CD14-positive monocyte (primary cell): ENCODE measurements at regions not wholly inside any gene's neighbourhood (a gene's known extent, or its start where the extent isn't known, plus 50 kb on each side); places are given as distances from the start of the nearest gene placed in this dataset.

ENCODE experiments used
- DNase-seq, 3 donors: peaks; one replicate each; pipeline ENCODE4 v3.0.0-alpha.2; 2011 to 2022
- H2AFZ ChIP-seq: 2 replicates; pipeline ENCODE4 v1.6.0; 2012; ENCODE audit warnings: mild to moderate bottlenecking, low read depth, low read length, inconsistent platforms; ENCODE audit not compliant: insufficient read depth, poor library complexity, severe bottlenecking
- H3K27ac ChIP-seq, 2 donors: 1 replicate in 1 of 2; 2 replicates in 1 of 2; pipeline ENCODE4 v1.5.1; 2012 to 2013; ENCODE audit warnings: low read length in 2 of 2, control low read depth in 1 of 2, inconsistent platforms in 1 of 2, low read depth in 1 of 2, mild to moderate bottlenecking in 1 of 2
- H3K27me3 ChIP-seq, 2 donors: one replicate each; pipeline versions ENCODE4 v1.6.0 to v1.6.1; 2011 to 2013; ENCODE audit warnings: low read length in 2 of 2; ENCODE audit not compliant: control insufficient read depth in 2 of 2, insufficient read depth in 2 of 2
- H3K36me3 ChIP-seq, 2 donors: replicated peaks in 1 of 2; 1 replicate in 1 of 2; 2 replicates in 1 of 2; pipeline versions ENCODE4 v1.5.1 to v1.6.1; 2012 to 2013; ENCODE audit warnings: low read length in 2 of 2, control low read depth in 1 of 2, inconsistent platforms in 1 of 2, mild to moderate bottlenecking in 1 of 2; ENCODE audit not compliant: insufficient read depth in 2 of 2, control insufficient read depth in 1 of 2
- H3K4me1 ChIP-seq, 2 donors: 1 replicate in 1 of 2; 2 replicates in 1 of 2; pipeline versions ENCODE4 v1.5.1 to v1.6.1; 2012 to 2013; ENCODE audit warnings: low read length in 2 of 2, control low read depth in 1 of 2, inconsistent platforms in 1 of 2, mild to moderate bottlenecking in 1 of 2, moderate library complexity in 1 of 2; ENCODE audit not compliant: insufficient read depth in 2 of 2, control insufficient read depth in 1 of 2
- H3K4me2 ChIP-seq: replicated peaks from 2 replicates; pipeline ENCODE3; 2012; ENCODE audit warnings: low read length, moderate library complexity, mild to moderate bottlenecking; ENCODE audit not compliant: poor library complexity, severe bottlenecking; ENCODE audit errors: extremely low read depth
- H3K4me3 ChIP-seq, 3 experiments: fragments of 200-600 bp in 1 of 3; sonication (generic) in 1 of 3; replicated peaks in 1 of 3; 1 replicate in 2 of 3; 2 replicates in 1 of 3; pipeline ENCODE4 v1.5.1; 2011 to 2013; ENCODE audit warnings: low read length in 3 of 3, mild to moderate bottlenecking in 3 of 3, control low read depth in 2 of 3, low read depth in 2 of 3, inconsistent platforms in 1 of 3, moderate library complexity in 1 of 3
- H3K79me2 ChIP-seq: 2 replicates; pipeline ENCODE4 v1.6.0; 2012; ENCODE audit warnings: mild to moderate bottlenecking, control low read depth, inconsistent platforms, low read length, moderate library complexity; ENCODE audit not compliant: insufficient read depth
- H3K9ac ChIP-seq: 2 replicates; pipeline ENCODE4 v1.6.0; 2017; ENCODE audit warnings: low read length, mild to moderate bottlenecking; ENCODE audit not compliant: insufficient read depth, poor library complexity, severe bottlenecking
- H3K9me3 ChIP-seq, 2 donors: replicated peaks in 1 of 2; 1 replicate in 1 of 2; 2 replicates in 1 of 2; pipeline versions ENCODE4 v1.5.1 to v1.6.1; 2012 to 2013; ENCODE audit warnings: low read length in 2 of 2, control low read depth in 1 of 2; ENCODE audit not compliant: control insufficient read depth in 1 of 2, insufficient read depth in 1 of 2
- H4K20me1 ChIP-seq: 2 replicates; pipeline ENCODE4 v1.6.0; 2012; ENCODE audit warnings: mild to moderate bottlenecking, low read length, control low read depth, moderate library complexity; ENCODE audit not compliant: insufficient read depth
- H3K27ac Mint-ChIP-seq, 7 donors: one replicate each; pipeline ENCODE4 v1.8.0; 2020; ENCODE audit warnings: mild to moderate bottlenecking in 7 of 7, mixed read lengths in 7 of 7, moderate library complexity in 6 of 7, inconsistent platforms in 2 of 7
- H3K27me3 Mint-ChIP-seq, 3 donors: one replicate each; pipeline ENCODE4 v1.8.0; 2021 to 2022; ENCODE audit warnings: low read depth in 3 of 3, mild to moderate bottlenecking in 3 of 3, mixed read lengths in 3 of 3, moderate library complexity in 3 of 3, inconsistent platforms in 1 of 3
- H3K36me3 Mint-ChIP-seq, 2 donors: one replicate each; pipeline ENCODE4 v1.8.0; 2020; ENCODE audit warnings: mixed read lengths in 2 of 2, inconsistent platforms in 1 of 2, mild to moderate bottlenecking in 1 of 2
- H3K4me1 Mint-ChIP-seq: one replicate; pipeline ENCODE4 v1.8.0; 2020; ENCODE audit warnings: mild to moderate bottlenecking, mixed read lengths
- H3K4me3 Mint-ChIP-seq, 2 donors: one replicate each; pipeline ENCODE4 v1.8.0; 2020; ENCODE audit warnings: mild to moderate bottlenecking in 2 of 2, mixed read lengths in 2 of 2, moderate library complexity in 1 of 2
- H3K9me3 Mint-ChIP-seq, 7 donors: one replicate each; pipeline ENCODE4 v1.8.0; 2020 to 2022; ENCODE audit warnings: mixed read lengths in 7 of 7, mild to moderate bottlenecking in 6 of 7, moderate library complexity in 6 of 7, inconsistent platforms in 2 of 7
- WGBS: methylation state at CpG from one replicate; pipeline ENCODE4 v1.1.5; 2013; ENCODE audit warnings: missing lambda C conversion rate; ENCODE audit not compliant: insufficient coverage; 5-methylcytosine and 5-hydroxymethylcytosine counted together
- intact Hi-C, 2 donors: fragments of 100-400 bp; cut with micrococcal nuclease; formaldehyde crosslinking; loops; one replicate each; pipeline versions ENCODE4 v1.15.0 to v1.15.1; 2023
- TF ChIP-seq, protein P1 (sequence below): fragments of 200-600 bp; IDR thresholded peaks from one replicate; pipeline ENCODE4 v1.8.0; 2022; ENCODE audit warnings: antibody characterized with exemption, mild to moderate bottlenecking

DNA sequence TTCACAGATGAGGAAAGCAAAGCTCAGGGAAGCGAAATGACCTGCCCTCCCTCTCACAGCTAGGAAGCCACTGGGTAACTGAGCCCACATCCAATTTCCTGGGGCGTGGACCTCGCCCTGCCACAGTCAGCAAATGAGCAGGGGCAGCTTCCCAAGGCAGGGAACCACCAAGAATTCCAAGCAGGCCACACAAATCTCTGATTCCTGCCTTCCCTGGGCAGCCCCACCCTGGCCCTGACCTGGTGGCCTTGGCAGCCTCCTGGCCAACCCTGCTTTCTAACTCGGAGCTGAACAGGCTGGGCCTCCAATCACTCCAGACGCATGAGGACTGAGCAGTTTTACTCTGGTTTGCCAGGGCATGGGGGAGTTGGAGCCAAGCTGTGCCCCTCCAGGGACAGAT is 203.7 kb upstream of the TLE3 start:
- Histone ChIP-seq H3K27me3 (no peaks in the 10 kb centered on the region), H3K36me3 (no peaks in the 10 kb centered on the region), H3K4me1 (no peaks in the 10 kb centered on the region), H3K4me2 (no peak overlapping the region), H3K79me2 (no peaks in the 10 kb centered on the region), H2AFZ (no peak overlapping the region), H3K27ac (no peak overlapping the region), H4K20me1 (no peaks in the 10 kb centered on the region), H3K9ac (no peak overlapping the region), H3K4me3 (no peak overlapping the region), H3K9me3 (no peaks in the 10 kb centered on the region)
- Mint-ChIP-seq H3K36me3 (no peaks in the 10 kb centered on the region), H3K4me1 (no peaks in the 10 kb centered on the region), H3K27ac (no peak overlapping the region), H3K9me3 (peaks cover 0 to 1% (median 0%) of the 10 kb centered on the region in 7 donors), H3K4me3 (no peak overlapping the region), H3K27me3 (no peaks in the 10 kb centered on the region)
- TF ChIP-seq, protein P1, sequence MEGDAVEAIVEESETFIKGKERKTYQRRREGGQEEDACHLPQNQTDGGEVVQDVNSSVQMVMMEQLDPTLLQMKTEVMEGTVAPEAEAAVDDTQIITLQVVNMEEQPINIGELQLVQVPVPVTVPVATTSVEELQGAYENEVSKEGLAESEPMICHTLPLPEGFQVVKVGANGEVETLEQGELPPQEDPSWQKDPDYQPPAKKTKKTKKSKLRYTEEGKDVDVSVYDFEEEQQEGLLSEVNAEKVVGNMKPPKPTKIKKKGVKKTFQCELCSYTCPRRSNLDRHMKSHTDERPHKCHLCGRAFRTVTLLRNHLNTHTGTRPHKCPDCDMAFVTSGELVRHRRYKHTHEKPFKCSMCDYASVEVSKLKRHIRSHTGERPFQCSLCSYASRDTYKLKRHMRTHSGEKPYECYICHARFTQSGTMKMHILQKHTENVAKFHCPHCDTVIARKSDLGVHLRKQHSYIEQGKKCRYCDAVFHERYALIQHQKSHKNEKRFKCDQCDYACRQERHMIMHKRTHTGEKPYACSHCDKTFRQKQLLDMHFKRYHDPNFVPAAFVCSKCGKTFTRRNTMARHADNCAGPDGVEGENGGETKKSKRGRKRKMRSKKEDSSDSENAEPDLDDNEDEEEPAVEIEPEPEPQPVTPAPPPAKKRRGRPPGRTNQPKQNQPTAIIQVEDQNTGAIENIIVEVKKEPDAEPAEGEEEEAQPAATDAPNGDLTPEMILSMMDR = no peak
- DNase-seq = no peak
- WGBS = 92% methylated on average over 5 of the region's 5 CpGs
- intact Hi-C loops = no loop called here

DNA sequence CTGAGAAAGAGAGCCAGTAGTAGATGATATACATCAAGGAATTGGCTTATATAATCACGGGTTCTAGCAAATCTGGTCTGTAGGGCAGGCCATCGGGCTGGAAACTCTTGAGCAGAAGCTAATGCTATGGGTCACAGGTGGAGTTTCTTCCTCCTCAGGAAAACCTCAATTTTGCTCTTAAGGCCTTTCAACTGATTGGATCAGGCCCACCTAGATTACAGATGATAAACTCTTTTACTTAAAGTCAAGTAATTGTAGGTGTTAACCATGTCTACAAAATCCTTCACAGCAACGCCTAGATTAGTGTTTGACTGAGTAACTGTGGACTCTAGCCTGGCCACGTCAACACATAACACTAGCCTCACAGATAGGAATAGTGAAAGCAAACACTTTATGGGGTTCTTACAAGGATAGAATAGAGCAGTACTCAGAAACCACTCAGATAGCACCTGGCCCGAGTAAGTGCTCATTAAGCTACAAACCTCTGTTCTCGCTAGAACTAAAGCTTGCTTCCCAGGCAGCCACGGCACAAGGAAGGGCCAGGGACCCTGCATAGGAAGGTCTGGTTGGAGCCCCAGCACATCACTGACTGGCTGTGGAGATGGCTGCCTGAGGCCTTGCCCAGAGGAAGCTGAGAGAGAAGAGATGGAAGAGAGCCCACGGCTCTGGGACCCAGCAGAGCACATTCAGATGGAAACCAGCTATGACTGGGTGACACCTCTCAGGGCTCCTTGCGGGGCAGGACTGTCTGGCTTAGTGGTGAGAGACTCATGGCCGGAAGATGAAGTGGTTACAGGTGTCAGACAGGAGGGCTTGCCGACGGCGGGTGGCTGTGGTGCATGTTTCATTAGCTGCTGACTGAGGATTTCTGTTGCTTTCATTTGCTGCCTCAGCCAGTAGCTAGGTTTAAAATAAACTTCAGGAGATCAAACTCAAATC is 202.5 kb upstream of the TLE3 start:
- Mint-ChIP-seq H3K27me3 (no peaks in the 10 kb centered on the region), H3K36me3 (no peaks in the 10 kb centered on the region), H3K9me3 (peaks cover 0 to 2% (median 0%) of the 10 kb centered on the region in 7 donors), H3K4me1 (no peaks in the 10 kb centered on the region), H3K4me3 (no peak overlapping the region), H3K27ac (no peak overlapping the region)
- Histone ChIP-seq H3K36me3 (no peaks in the 10 kb centered on the region), H3K4me1 (no peaks in the 10 kb centered on the region), H2AFZ (no peak overlapping the region), H3K79me2 (no peaks in the 10 kb centered on the region), H4K20me1 (no peaks in the 10 kb centered on the region), H3K4me2 (no peak overlapping the region), H3K27me3 (no peaks in the 10 kb centered on the region), H3K27ac (no peak overlapping the region), H3K9ac (no peak overlapping the region), H3K4me3 (no peak overlapping the region), H3K9me3 (no peaks in the 10 kb centered on the region)
- TF ChIP-seq, protein P1 = no peak
- intact Hi-C loops = no loop called here
- no peak for DNase-seq
- 88% methylated on average over 9 of the region's 13 CpGs for WGBS
